Hematopoietic multipotent progenitor cell treated with erythropoietin and hydrocortisone succinate and interleukin-3 and kit ligand, for 4 days (in vitro differentiated cells): ENCODE measurements at regions not wholly inside any gene's neighbourhood (a gene's known extent, or its start where the extent isn't known, plus 50 kb on each side); places are given as distances from the start of the nearest gene placed in this dataset.
"Not testable (repeated sequence)": the region's sequence is repeated elsewhere in the genome, so short reads cannot be mapped to it uniquely, and the experiment has no call there.

Experiments
- DNase-seq: peaks from one replicate; pipeline ENCODE4 v3.0.0-alpha.2; 2015

DNA sequence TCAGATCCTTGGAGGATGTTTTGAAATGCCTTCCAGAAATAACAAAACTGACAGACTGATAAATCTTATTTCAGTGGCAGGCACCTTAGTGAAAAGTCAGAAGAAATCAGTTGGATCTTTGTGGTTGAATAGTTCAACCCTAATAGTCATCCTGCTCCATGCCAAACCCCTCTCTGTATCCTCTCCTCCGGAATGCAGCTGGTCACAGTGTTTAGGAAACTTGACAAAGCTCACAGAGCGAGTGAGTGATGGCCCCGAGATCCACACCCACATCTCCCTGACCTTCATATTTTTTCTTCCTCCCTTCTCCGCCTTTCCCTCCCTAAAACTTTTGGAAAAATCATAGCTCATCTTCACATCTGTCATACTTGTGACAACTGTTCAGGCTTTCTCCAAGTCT, 464.8 kb upstream of the CDH4 start:
- DNase-seq, result no peak

DNA sequence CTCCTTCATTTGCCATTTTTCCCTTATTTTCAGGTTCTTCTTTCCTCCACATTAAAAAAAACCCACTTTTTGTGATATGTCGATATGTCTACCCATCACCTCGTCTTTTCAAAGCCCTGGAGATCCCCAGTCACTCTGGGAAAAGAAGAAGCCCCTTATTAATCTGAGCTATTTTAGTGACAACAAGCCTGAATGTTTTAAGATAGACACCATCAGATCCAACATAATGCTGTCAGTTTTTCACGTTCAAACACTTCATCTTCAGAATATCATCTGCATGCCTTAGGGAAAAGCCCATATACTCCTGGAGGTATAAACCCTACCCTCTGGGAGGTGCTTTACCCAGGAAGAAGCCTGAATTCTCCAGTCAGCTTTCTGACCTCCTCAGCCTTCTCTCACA, 464.0 kb upstream of the CDH4 start:
- no peak for DNase-seq

GRCh38 chr20:60789399-60789798, 462.7 kb upstream of the CDH4 start:
- DNase-seq, result no peak

GRCh38 chr20:60790339-60790738, 461.7 kb upstream of the CDH4 start:
- not testable (repeated sequence) for DNase-seq

GRCh38 chr20:60791823-60792222, 460.2 kb upstream of the CDH4 start:
- DNase-seq, result no peak

DNA sequence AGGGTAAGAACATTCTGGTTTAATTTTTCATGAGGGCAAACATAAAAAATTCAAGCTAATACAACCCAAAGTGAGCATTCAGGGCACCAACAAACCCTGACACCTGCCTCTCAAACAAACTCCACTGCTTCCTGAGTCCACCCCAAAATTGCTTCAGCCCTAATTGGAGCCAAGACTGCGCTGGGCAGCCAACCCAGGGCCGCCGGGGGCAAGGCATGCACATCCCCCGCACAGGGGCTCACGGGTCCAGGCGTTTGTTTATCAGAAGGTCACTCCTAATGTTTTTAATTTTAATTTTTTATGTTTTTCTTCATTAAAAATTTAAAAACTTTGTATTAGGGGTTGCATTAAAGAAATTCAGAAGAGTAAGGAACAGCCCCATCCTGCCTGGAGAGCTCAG, 459.1 kb upstream of the CDH4 start:
- DNase-seq, result no peak

- no peak for DNase-seq
Observed at GRCh38 chr20:60794674-60795073, 457.4 kb upstream of the CDH4 start.

- no peak for DNase-seq
Observed at GRCh38 chr20:60795651-60796050, 456.4 kb upstream of the CDH4 start.

GRCh38 chr20:60800185-60800584, 451.9 kb upstream of the CDH4 start:
- DNase-seq, result no peak

DNA sequence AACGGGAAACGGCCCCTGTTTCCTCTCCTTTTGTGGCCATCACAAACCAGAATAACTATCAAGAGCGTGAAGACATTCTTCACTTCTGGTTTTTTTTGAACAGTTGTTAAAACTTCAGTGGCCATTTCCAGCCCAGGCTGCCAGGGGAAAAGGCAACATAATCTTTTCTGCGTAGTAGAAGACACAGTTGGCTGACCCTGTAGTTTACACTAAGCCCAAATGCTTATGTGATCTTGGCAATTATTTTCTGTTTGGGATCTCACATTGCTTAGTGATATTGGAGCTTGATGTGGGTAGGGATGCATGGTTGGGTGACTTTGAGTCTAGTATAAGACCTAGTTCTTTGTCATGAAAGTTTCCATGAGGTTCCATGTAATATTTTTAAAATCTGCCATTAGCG, 449.4 kb upstream of the CDH4 start:
- DNase-seq, result no peak

GRCh38 chr20:60803335-60804055, 448.6 kb upstream of the CDH4 start:
- DNase-seq, result no peak

GRCh38 chr20:60804240-60804917, 447.7 kb upstream of the CDH4 start:
- no peak for DNase-seq

GRCh38 chr20:60804918-60805630, 447.0 kb upstream of the CDH4 start:
- DNase-seq, result no peak

GRCh38 chr20:60806354-60806753, 445.7 kb upstream of the CDH4 start:
- DNase-seq, result no peak

GRCh38 chr20:60806824-60807223, 445.2 kb upstream of the CDH4 start:
- DNase-seq, result no peak

- DNase-seq, result no peak
Observed at GRCh38 chr20:60808003-60808672, 443.9 kb upstream of the CDH4 start.

DNA sequence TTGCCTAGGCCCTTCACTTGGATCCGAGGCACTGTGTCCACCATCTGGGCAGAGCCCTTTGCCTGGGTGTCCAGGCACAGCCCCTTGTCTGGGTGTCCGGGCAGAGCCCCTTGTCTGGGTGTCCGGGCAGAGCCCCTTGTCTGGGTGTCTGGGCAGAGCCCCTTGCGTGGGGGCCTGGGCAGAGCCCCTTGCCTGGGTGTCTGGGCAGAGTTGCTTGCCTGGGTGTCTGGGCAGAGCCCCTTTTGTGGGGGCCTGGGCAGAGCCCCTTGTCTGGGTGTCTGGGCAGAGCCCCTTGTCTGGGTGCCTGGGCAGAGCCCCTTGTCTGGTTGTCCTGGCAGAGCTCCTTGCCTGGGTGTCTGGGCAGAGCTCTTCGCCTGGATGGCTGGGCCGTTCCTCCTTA, 443.4 kb upstream of the CDH4 start:
- no peak for DNase-seq

DNA sequence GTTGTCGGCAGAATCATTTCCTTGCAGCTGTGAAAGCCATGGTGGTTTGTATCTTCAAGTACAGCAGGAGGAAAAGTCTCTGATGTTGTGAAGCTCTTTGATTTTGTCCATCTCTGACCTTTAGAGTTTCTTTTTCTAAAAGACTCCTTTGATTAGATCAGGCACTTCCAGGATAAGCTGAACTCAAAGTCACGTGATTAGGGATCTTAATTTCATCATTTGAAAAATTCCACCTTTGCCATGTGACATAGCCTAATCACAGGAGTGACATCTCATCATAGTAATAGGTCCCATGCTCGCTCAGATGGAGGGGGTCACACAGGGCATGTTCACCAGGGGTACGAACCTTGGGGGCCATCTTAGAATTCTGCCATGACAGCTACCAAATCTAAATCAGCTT, 441.5 kb upstream of the CDH4 start:
- no peak for DNase-seq

DNA sequence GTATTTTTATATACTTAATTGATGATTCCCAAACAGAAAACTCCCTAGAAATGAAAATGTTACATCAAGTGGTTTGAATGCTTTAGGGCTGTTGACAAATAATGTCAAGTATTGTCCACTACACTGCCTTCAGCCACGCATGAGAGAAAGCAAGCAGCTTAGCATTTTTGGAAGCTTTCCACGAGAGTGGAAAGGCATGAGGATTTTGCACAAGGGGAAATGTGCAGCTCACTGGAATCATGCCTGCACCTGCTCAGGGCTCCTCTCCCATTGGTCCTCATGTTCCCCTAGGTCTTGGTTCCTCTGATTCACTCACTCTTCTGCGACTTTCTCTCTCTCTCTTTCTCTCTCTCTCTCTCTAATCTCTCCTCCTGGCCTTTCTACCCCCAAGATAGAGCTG, 439.5 kb upstream of the CDH4 start:
- no peak for DNase-seq

- no peak for DNase-seq
Observed at GRCh38 chr20:60813066-60813465, 439.0 kb upstream of the CDH4 start.

DNA sequence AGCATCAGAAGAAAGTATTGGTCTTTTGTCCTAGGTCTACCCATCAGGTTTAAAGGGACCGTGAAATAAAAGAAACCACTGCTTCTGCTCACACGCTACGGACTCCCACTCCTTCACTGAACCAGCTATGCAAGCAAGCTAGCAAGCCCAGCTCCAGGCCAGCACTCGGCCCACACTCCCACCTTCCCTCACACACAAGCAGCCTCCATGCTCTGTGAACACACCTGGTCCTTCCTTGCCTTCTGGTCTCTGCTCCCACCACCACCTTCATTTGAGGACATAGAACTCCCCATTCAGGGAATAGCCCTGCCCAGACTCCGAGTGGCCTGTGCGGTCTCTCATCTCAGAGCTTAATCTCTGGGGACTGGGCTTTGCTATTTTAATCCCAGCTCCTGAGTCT, 436.4 kb upstream of the CDH4 start:
- no peak for DNase-seq

GRCh38 chr20:60816901-60817300, 435.2 kb upstream of the CDH4 start:
- no peak for DNase-seq

DNA sequence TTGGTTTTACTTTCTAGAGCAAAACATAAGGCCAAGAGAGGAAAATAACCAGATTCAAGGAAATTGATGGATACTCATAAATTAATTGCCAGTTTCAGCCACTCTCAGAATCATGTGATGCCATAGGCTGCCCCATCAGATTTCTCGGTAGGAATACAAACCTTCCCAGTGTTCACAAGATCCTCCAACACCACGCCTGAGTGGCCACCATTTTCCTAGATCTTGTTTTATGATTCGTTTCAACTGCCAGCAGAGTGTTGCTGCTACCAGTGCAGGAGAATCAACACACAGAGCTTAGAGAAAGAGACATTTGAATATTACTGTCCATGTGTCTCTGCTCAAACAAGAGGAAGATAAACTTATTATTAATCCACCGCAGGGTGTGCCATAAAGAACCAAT, 434.2 kb upstream of the CDH4 start:
- DNase-seq, result no peak

- DNase-seq, result no peak
Observed at GRCh38 chr20:60819511-60819910, 432.6 kb upstream of the CDH4 start.
